ENCODE measurements at regions not wholly inside any gene's neighbourhood (a gene's known extent, or its start where the extent isn't known, plus 50 kb on each side); places are given as distances from the start of the nearest gene placed in this dataset.

GRCh38 chr17:13346592-13346991 is 255.1 kb downstream of the HS3ST3A1 start:
- H3K27ac ChIP-seq: no peak overlapping the region
- TF ChIP-seq CTCF (IDR thresholded peaks at IDR 0.05) (no peak), ZFX (IDR thresholded peaks at IDR 0.05; ENCODE audit: borderline replicate concordance) (no peak)

GRCh38 chr17:13346081-13346533 is 255.6 kb downstream of the HS3ST3A1 start:
- TF ChIP-seq CTCF (IDR thresholded peaks at IDR 0.05) (no peak), ZFX (IDR thresholded peaks at IDR 0.05; ENCODE audit: borderline replicate concordance) (no peak)
- H3K27ac ChIP-seq: no peak overlapping the region

GRCh38 chr17:13338421-13338820 is 263.3 kb downstream of the HS3ST3A1 start:
- H3K27ac ChIP-seq: no peak overlapping the region
- TF ChIP-seq ZFX (IDR thresholded peaks at IDR 0.05; ENCODE audit: borderline replicate concordance) (no peak), CTCF (IDR thresholded peaks at IDR 0.05) (no peak)

- H3K27ac ChIP-seq: no peak overlapping the region
- TF ChIP-seq ZFX (IDR thresholded peaks at IDR 0.05; ENCODE audit: borderline replicate concordance) (no peak), CTCF (IDR thresholded peaks at IDR 0.05) (peak; percentile 90)
These were observed 263.8 kb downstream of the HS3ST3A1 start for GRCh38 chr17:13337864-13338371.

GRCh38 chr17:13337151-13337550 is 264.6 kb downstream of the HS3ST3A1 start:
- TF ChIP-seq CTCF (IDR thresholded peaks at IDR 0.05) (no peak), ZFX (IDR thresholded peaks at IDR 0.05; ENCODE audit: borderline replicate concordance) (no peak)
- no peak overlapping the region for H3K27ac ChIP-seq

- H3K27ac ChIP-seq: no peak overlapping the region
- TF ChIP-seq CTCF (IDR thresholded peaks at IDR 0.05) (no peak), ZFX (IDR thresholded peaks at IDR 0.05; ENCODE audit: borderline replicate concordance) (no peak)
These were observed 267.4 kb downstream of the HS3ST3A1 start for GRCh38 chr17:13334374-13334773.

GRCh38 chr17:13333661-13334060 is 268.1 kb downstream of the HS3ST3A1 start:
- no peak overlapping the region for H3K27ac ChIP-seq
- no peak for TF ChIP-seq CTCF (IDR thresholded peaks at IDR 0.05)
- no peak for TF ChIP-seq ZFX (IDR thresholded peaks at IDR 0.05; ENCODE audit: borderline replicate concordance)
